A549 (cell line): ENCODE measurements at regions not wholly inside any gene's neighbourhood (a gene's known extent, or its start where the extent isn't known, plus 50 kb on each side); places are given as distances from the start of the nearest gene placed in this dataset.

Experiments used
- ATAC-seq, 2 experiments: fragments of 200-7000 bp in 1 of 2; fragments of >200 bp in 1 of 2; cut with Nextera tagmentation in 1 of 2; cut with Tn5 transposase in 1 of 2; 3 replicates each; pipeline versions ENCODE4 v1.8.0 to v1.9.1; 2018 to 2020; ENCODE audit warnings: mild to moderate bottlenecking in 1 of 2, moderate library complexity in 1 of 2
- CTCF ChIA-PET: fragments of 300-600 bp; sonication (Branson Sonifier 250); formaldehyde crosslinking; extraction: SDS; loops from one replicate; lab custom pipeline; 2021; ENCODE audit warnings: antibody characterized with exemption, inconsistent platforms; lab: Yijun Ruan, JAX
- POLR2A ChIA-PET: fragments of 350-600 bp; formaldehyde crosslinking; extraction: SDS; loops from one replicate; lab custom pipeline; 2021; ENCODE audit warnings: antibody characterized with exemption, inconsistent platforms; lab: Yijun Ruan, JAX
- DNase-seq, 2 experiments: peaks; one replicate each; pipeline versions ENCODE4 v3.0.0 to v3.0.0-alpha.2; 2011 to 2016; ENCODE audit warnings: low read depth in 1 of 2, low spot score in 1 of 2
- FAIRE-seq: peaks from 2 replicates; lab custom pipeline; 2011; peaks lifted over from hg19 to GRCh38; lab: Jason Lieb, UNC
- H3K27ac ChIP-seq, 2 experiments: fragments of >200 bp; sonication (Bioruptor Twin); formaldehyde crosslinking; 3 replicates each; pipeline ENCODE4 v1.5.1; 2016 to 2017
- H3K4me1 ChIP-seq: fragments of >200 bp; sonication (Bioruptor Twin); formaldehyde crosslinking; 3 replicates; pipeline ENCODE4 v1.6.1; 2016
- H3K4me2 ChIP-seq: fragments of >200 bp; sonication (Bioruptor Twin); formaldehyde crosslinking; 3 replicates; pipeline ENCODE4 v1.6.1; 2016
- H3K4me3 ChIP-seq: fragments of >200 bp; sonication (Bioruptor Twin); formaldehyde crosslinking; 3 replicates; pipeline ENCODE4 v1.5.1; 2016
- H3K9me3 ChIP-seq: fragments of >200 bp; sonication (Bioruptor Twin); formaldehyde crosslinking; 3 replicates; pipeline ENCODE4 v1.6.1; 2016
- BHLHE40 ChIP-seq: IDR thresholded peaks from 2 replicates; pipeline ENCODE4 v1.6.1; 2012; ENCODE audit warnings: low read depth, low read length, inconsistent platforms
- CBX8 ChIP-seq: fragments of 200-600 bp; sonication (generic); IDR thresholded peaks from 2 replicates; pipeline ENCODE4 v1.6.1; 2016
- CEBPB ChIP-seq, 2 experiments: fragments of >200 bp in 1 of 2; sonication (Bioruptor Twin) in 1 of 2; formaldehyde crosslinking in 1 of 2; IDR thresholded peaks; 2 replicates each; pipeline ENCODE4 v1.6.1; 2012 to 2016
- CHD2 ChIP-seq: fragments of 150-350 bp; IDR thresholded peaks from 2 replicates; pipeline ENCODE4 v1.6.1; 2014; ENCODE audit warnings: low read length; ENCODE audit not compliant: partially characterized antibody
- EHMT2 ChIP-seq: fragments of 200-600 bp; sonication (generic); IDR thresholded peaks from 2 replicates; pipeline ENCODE4 v1.6.1; 2016; ENCODE audit warnings: antibody characterized with exemption, low read depth, mild to moderate bottlenecking, moderate library complexity
- ESRRA ChIP-seq: fragments of 150-350 bp; IDR thresholded peaks from 2 replicates; pipeline ENCODE4 v1.6.1; 2014; ENCODE audit warnings: mild to moderate bottlenecking, low read length, borderline replicate concordance
- HEYL ChIP-seq: fragments of 250-450 bp; sonication (Bioruptor Pico); IDR thresholded peaks from 2 replicates; pipeline ENCODE4 v1.8.0; 2021; ENCODE audit warnings: mild to moderate bottlenecking, moderate library complexity
- HOXA7 ChIP-seq: fragments of 250-450 bp; sonication (Bioruptor Pico); IDR thresholded peaks from 2 replicates; pipeline ENCODE4 v1.5.0; 2020; ENCODE audit warnings: mild to moderate bottlenecking, moderate library complexity
- HOXB5 ChIP-seq: fragments of 250-450 bp; sonication (Bioruptor Pico); IDR thresholded peaks from 2 replicates; pipeline ENCODE4 v1.5.0; 2020; ENCODE audit warnings: mild to moderate bottlenecking, moderate library complexity
- JUN ChIP-seq, 2 experiments: fragments of >200 bp; sonication (Bioruptor Twin); formaldehyde crosslinking; IDR thresholded peaks; 2 replicates in 1 of 2; 3 replicates in 1 of 2; pipeline ENCODE4 v1.6.1; 2016 to 2017
- KDM1A ChIP-seq: fragments of 200-600 bp; sonication (generic); IDR thresholded peaks from 2 replicates; pipeline ENCODE4 v1.6.1; 2016; ENCODE audit warnings: low read depth, mild to moderate bottlenecking
- KDM5A ChIP-seq: fragments of 200-600 bp; sonication (generic); IDR thresholded peaks from 2 replicates; pipeline ENCODE4 v1.6.1; 2016; ENCODE audit warnings: antibody characterized with exemption, mild to moderate bottlenecking
- NPAS2 ChIP-seq: fragments of 250-450 bp; sonication (Bioruptor Pico); IDR thresholded peaks from 2 replicates; pipeline ENCODE4 v1.8.0; 2022; ENCODE audit warnings: mild to moderate bottlenecking, moderate library complexity, borderline replicate concordance
- POLR2AphosphoS2 ChIP-seq: conservative IDR thresholded peaks from 2 replicates; pipeline ENCODE4 v1.6.1; 2012; ENCODE audit warnings: low read length, improper control_type of control experiment, inconsistent platforms
- RCOR1 ChIP-seq: fragments of 150-350 bp; IDR thresholded peaks from 2 replicates; pipeline ENCODE4 v1.6.1; 2014; ENCODE audit warnings: antibody characterized with exemption, low read length, low read depth
- RNF2 ChIP-seq: fragments of 200-600 bp; sonication (generic); IDR thresholded peaks from 2 replicates; pipeline ENCODE4 v1.6.1; 2016; ENCODE audit warnings: low read depth, mild to moderate bottlenecking, antibody characterized with exemption, moderate library complexity, borderline replicate concordance
- SMC3 ChIP-seq: fragments of >200 bp; sonication (Bioruptor Twin); formaldehyde crosslinking; IDR thresholded peaks from 3 replicates; pipeline ENCODE4 v1.6.1; 2018; ENCODE audit warnings: inconsistent platforms
- SREBF2 ChIP-seq: fragments of 450-650 bp; IDR thresholded peaks from 2 replicates; pipeline ENCODE4 v1.6.1; 2014; ENCODE audit warnings: mild to moderate bottlenecking, moderate library complexity
- TP53 ChIP-seq: fragments of 250-450 bp; sonication (Bioruptor Pico); IDR thresholded peaks from 2 replicates; pipeline ENCODE4 v1.5.0; 2021; ENCODE audit warnings: mild to moderate bottlenecking, moderate library complexity
- ZNF302 ChIP-seq: fragments of 250-450 bp; sonication (Bioruptor Pico); IDR thresholded peaks from 2 replicates; pipeline ENCODE4 v1.9.0; 2021; ENCODE audit warnings: inconsistent platforms, mild to moderate bottlenecking, moderate library complexity
- ZSCAN20 ChIP-seq: fragments of 250-450 bp; sonication (Bioruptor Pico); IDR thresholded peaks from 2 replicates; pipeline ENCODE4 v1.8.0; 2022; ENCODE audit warnings: mild to moderate bottlenecking, moderate library complexity
- WGBS: methylation state at CpG from one replicate; pipeline ENCODE4 v1.1.6; 2017; ENCODE audit errors: missing lambda C conversion rate; 5-methylcytosine and 5-hydroxymethylcytosine counted together
- TF ChIP-seq, protein P1 (sequence below): fragments of >200 bp; sonication (Bioruptor Twin); formaldehyde crosslinking; IDR thresholded peaks from 3 replicates; pipeline ENCODE4 v1.6.1; 2016
- TF ChIP-seq, protein P2 (sequence below): fragments of 150-350 bp; IDR thresholded peaks from 2 replicates; pipeline ENCODE4 v1.6.1; 2014; ENCODE audit warnings: low read depth, mild to moderate bottlenecking, low read length
- TF ChIP-seq, protein P3 (sequence below): fragments of 200-600 bp; sonication (generic); IDR thresholded peaks from 2 replicates; pipeline ENCODE4 v1.6.1; 2016; ENCODE audit warnings: antibody characterized with exemption, mild to moderate bottlenecking, moderate library complexity
- TF ChIP-seq, protein P4 (sequence below): fragments of >200 bp; sonication (Bioruptor Twin); formaldehyde crosslinking; IDR thresholded peaks from 2 replicates; pipeline ENCODE4 v1.6.1; 2016
- TF ChIP-seq, protein P5 (sequence below): IDR thresholded peaks from 2 replicates; pipeline ENCODE4 v1.6.1; 2012

DNA sequence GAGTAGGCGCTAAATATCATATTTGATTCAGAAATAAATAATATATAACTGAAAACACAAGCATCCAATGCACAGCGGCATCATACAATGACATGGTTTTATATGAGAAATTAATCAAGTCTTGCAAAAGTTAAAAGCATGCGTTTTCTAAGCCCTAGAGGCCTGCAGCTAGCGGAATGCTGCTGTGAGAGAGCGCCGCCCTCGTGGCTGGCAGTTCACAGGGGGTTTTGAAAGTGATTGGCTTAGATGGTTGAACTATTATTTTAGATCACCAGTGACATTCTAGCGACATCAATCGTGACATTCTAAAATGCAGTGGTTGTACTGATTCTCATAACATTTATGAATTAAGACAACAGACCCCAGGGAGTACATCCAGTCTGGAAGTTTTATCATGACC lies 235.2 kb upstream of the MGMT start:
- H3K4me1 ChIP-seq: no peaks in the 10 kb centered on the region
- FAIRE-seq (no peak), DNase-seq (no peak), ATAC-seq (no peak)
- no peak overlapping the region for H3K4me3 ChIP-seq
- H3K4me2 ChIP-seq: no peak overlapping the region
- ChIA-PET POLR2A (no interaction called here), CTCF (no interaction called here)
- H3K9me3 ChIP-seq: no peaks in the 10 kb centered on the region
- WGBS: 25% methylated on average over 9 of the region's 9 CpGs
- no peak overlapping the region for H3K27ac ChIP-seq
- TF ChIP-seq CBX8 (no peak), JUN (IDR thresholded peaks at IDR 0.05) (no peak), SREBF2 (no peak), HEYL (no peak), ESRRA (no peak), CEBPB (IDR thresholded peaks at IDR 0.05) (no peak), HOXA7 (no peak), ZSCAN20 (CRISPR knock-in tag) (no peak), KDM5A (no peak), CHD2 (no peak), RNF2 (no peak)
- TF ChIP-seq, protein P1, sequence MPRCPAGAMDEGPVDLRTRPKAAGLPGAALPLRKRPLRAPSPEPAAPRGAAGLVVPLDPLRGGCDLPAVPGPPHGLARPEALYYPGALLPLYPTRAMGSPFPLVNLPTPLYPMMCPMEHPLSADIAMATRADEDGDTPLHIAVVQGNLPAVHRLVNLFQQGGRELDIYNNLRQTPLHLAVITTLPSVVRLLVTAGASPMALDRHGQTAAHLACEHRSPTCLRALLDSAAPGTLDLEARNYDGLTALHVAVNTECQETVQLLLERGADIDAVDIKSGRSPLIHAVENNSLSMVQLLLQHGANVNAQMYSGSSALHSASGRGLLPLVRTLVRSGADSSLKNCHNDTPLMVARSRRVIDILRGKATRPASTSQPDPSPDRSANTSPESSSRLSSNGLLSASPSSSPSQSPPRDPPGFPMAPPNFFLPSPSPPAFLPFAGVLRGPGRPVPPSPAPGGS: no peak
- TF ChIP-seq, protein P2, sequence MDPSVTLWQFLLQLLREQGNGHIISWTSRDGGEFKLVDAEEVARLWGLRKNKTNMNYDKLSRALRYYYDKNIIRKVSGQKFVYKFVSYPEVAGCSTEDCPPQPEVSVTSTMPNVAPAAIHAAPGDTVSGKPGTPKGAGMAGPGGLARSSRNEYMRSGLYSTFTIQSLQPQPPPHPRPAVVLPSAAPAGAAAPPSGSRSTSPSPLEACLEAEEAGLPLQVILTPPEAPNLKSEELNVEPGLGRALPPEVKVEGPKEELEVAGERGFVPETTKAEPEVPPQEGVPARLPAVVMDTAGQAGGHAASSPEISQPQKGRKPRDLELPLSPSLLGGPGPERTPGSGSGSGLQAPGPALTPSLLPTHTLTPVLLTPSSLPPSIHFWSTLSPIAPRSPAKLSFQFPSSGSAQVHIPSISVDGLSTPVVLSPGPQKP: no peak
- TF ChIP-seq, all 56 proteins: peak for 0

DNA sequence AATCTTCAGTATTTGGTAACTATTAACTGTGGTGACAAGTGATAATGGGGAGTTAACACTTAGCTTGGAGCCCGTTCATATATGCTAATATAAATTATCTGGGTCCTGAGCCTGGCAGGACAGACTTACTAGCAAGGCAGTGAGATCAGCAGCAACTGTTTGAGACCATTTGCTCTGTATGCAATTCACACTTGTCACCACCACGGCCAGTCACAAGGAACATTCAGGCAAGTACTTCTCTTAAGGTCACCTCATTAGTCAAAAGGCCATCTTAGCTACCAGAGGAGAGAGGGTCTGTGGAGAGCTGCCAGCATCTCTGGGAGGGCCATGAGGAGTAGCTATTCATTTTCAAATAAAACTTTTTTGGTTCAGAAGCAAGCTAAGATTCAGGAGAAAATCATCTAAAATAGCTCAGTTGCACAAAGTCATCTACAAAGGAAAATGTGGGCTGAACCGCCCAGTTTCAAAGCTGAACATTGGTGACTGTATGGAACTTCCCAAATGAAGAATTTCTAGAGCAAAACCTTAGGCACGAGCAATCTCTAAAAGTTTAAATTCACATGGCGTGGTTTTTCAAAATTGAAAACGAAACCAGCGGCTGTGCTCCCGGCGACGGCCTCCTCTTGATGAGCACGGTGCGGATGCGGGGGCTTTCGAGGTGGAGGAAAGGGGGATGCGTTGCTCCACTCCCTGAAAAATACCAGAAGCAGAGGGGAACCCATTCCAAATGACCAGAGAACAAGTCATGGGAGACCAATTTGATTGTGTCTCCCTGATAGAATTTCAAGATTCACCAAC lies 233.5 kb upstream of the MGMT start:
- Histone ChIP-seq H3K4me1 (no peaks in the 10 kb centered on the region), H3K4me3 (no peak overlapping the region), H3K4me2 (no peak overlapping the region), H3K9me3 (no peaks in the 10 kb centered on the region; the same call in 2 of the 3 replicates), H3K27ac (no peak overlapping the region)
- no peak for DNase-seq
- TF ChIP-seq POLR2AphosphoS2 (no peak), BHLHE40 (no peak), HOXB5 (no peak), SREBF2 (no peak), ESRRA (no peak), RCOR1 (no peak), KDM5A (no peak), TP53 (CRISPR knock-in tag) (no peak), SMC3 (no peak), RNF2 (no peak)
- TF ChIP-seq, protein P1: no peak
- FAIRE-seq: no peak
- 38% methylated on average over 15 of the region's 15 CpGs for WGBS
- CTCF ChIA-PET: interaction anchor here (1.0 kb wide), 1 partner anchor 13 kb away, joined by 3 read pairs; no protein-coding TSS in a partner anchor
- POLR2A ChIA-PET: no interaction called here
- no peak for ATAC-seq

DNA sequence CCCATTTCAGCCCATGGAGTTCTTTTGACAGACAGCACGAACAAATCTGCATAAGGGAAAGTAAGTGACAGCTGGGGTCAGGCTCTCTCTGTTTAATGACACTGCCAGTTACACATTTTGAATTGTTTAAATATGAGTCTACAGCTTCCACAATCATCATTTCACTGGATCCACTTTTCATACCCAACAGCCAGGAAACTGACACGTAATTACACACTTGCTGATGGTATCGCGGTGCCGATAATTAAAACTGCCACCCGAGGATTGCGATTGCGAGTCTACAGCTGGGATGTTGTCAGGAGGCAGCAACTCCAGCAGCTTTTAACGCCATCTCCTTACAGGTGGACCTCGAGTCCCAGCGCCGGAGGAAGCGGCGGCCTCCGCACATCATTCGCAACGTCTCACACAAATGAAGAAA lies 230.8 kb upstream of the MGMT start:
- H3K27ac ChIP-seq: no peak overlapping the region
- no peak overlapping the region for H3K4me3 ChIP-seq
- ChIA-PET POLR2A (no interaction called here), CTCF (no interaction called here)
- H3K9me3 ChIP-seq: no peaks in the 10 kb centered on the region; the same call in 2 of the 3 replicates
- ATAC-seq (no peak), FAIRE-seq (no peak), DNase-seq (no peak)
- no peak overlapping the region for H3K4me2 ChIP-seq
- 50% methylated on average over 17 of the region's 17 CpGs for WGBS
- H3K4me1 ChIP-seq: no peaks in the 10 kb centered on the region
- TF ChIP-seq ESRRA: no peak
- TF ChIP-seq, protein P3, sequence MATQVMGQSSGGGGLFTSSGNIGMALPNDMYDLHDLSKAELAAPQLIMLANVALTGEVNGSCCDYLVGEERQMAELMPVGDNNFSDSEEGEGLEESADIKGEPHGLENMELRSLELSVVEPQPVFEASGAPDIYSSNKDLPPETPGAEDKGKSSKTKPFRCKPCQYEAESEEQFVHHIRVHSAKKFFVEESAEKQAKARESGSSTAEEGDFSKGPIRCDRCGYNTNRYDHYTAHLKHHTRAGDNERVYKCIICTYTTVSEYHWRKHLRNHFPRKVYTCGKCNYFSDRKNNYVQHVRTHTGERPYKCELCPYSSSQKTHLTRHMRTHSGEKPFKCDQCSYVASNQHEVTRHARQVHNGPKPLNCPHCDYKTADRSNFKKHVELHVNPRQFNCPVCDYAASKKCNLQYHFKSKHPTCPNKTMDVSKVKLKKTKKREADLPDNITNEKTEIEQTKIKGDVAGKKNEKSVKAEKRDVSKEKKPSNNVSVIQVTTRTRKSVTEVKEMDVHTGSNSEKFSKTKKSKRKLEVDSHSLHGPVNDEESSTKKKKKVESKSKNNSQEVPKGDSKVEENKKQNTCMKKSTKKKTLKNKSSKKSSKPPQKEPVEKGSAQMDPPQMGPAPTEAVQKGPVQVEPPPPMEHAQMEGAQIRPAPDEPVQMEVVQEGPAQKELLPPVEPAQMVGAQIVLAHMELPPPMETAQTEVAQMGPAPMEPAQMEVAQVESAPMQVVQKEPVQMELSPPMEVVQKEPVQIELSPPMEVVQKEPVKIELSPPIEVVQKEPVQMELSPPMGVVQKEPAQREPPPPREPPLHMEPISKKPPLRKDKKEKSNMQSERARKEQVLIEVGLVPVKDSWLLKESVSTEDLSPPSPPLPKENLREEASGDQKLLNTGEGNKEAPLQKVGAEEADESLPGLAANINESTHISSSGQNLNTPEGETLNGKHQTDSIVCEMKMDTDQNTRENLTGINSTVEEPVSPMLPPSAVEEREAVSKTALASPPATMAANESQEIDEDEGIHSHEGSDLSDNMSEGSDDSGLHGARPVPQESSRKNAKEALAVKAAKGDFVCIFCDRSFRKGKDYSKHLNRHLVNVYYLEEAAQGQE: no peak
- no peak for TF ChIP-seq KDM1A
- TF ChIP-seq NPAS2 (CRISPR knock-in tag): no peak
- TF ChIP-seq, protein P4, sequence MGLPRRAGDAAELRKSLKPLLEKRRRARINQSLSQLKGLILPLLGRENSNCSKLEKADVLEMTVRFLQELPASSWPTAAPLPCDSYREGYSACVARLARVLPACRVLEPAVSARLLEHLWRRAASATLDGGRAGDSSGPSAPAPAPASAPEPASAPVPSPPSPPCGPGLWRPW: no peak
- TF ChIP-seq, protein P5, sequence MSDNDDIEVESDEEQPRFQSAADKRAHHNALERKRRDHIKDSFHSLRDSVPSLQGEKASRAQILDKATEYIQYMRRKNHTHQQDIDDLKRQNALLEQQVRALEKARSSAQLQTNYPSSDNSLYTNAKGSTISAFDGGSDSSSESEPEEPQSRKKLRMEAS: no peak
- TF ChIP-seq EHMT2: no peak
- no peak for TF ChIP-seq ZNF302
